ENCODE measurements at regions not wholly inside any gene's neighbourhood (a gene's known extent, or its start where the extent isn't known, plus 50 kb on each side); places are given as distances from the start of the nearest gene placed in this dataset.

GRCh38 chr11:70504246-70505020, 106.1 kb downstream of the CTTN start:
- Histone ChIP-seq H3K27ac (ENCODE audit: extremely low read length, insufficient read depth, low read length) (no peak overlapping the region), H3K4me3 (replicated peaks in 1 of 3; ENCODE audit: insufficient read depth in 1 of 3, low read depth in 2 of 3, low read length in 3 of 3) (no peak overlapping the region), H3K9me3 (ENCODE audit: low read length) (no peaks in the 10 kb centered on the region), H3K36me3 (replicated peaks in 1 of 2; ENCODE audit: control insufficient read depth in 1 of 2, insufficient read depth in 2 of 2, low read length in 2 of 2) (peaks cover 6 to 22% of the 10 kb centered on the region in 2 experiments; a peak in 4 of 5 replicates), H3K4me1 (ENCODE audit: insufficient read depth, low read length) (no peaks in the 10 kb centered on the region), H2AFZ (ENCODE audit: low read length) (no peak overlapping the region), H4K20me1 (ENCODE audit: insufficient read depth, low read length) (0 out of 2 replicates have a peak, but pooled peaks cover 9% of the 10 kb centered on the region), H3K9ac (ENCODE audit: insufficient read depth, low read depth, low read length) (no peak overlapping the region), H3K4me2 (ENCODE audit: low read depth, low read length) (no peak overlapping the region), H3K79me2 (ENCODE audit: insufficient read depth, low read length) (no peaks in the 10 kb centered on the region), H3K27me3 (ENCODE audit: control insufficient read depth in 1 of 2, insufficient read depth in 2 of 2, low read length in 2 of 2) (no peaks in the 10 kb centered on the region)
- DNase-seq (ENCODE audit: low spot score), result no peak
- BruUV-seq (replicated peaks), result no TSS peak
- TF ChIP-seq ZNF264 (CRISPR knock-in tag; IDR thresholded peaks at IDR 0.05), result no peak
- no peak for TF ChIP-seq MED1 (CRISPR knock-in tag; IDR thresholded peaks at IDR 0.05)
- no peak for TF ChIP-seq ERF (CRISPR knock-in tag; IDR thresholded peaks at IDR 0.05)
- no peak for TF ChIP-seq MAFF (IDR thresholded peaks at IDR 0.05; ENCODE audit: low read depth, low read length)
- no peak for TF ChIP-seq ZNF17 (CRISPR knock-in tag; IDR thresholded peaks at IDR 0.05)
- no peak for TF ChIP-seq CSRNP1 (CRISPR knock-in tag; IDR thresholded peaks at IDR 0.05)
- no peak for TF ChIP-seq ZNF354B (CRISPR knock-in tag; IDR thresholded peaks at IDR 0.05)
- no peak for TF ChIP-seq ZNF605 (CRISPR knock-in tag; IDR thresholded peaks at IDR 0.05)
- no peak for TF ChIP-seq YY1 (IDR thresholded peaks at IDR 0.05; ENCODE audit: insufficient read depth, insufficient replicate concordance, low read depth, low read length)
- no peak for TF ChIP-seq PCBP2 (optimal IDR thresholded peaks at IDR 0.05; ENCODE audit: low read depth, low read length, poor library complexity, severe bottlenecking)
- no peak for TF ChIP-seq ZNF749 (CRISPR knock-in tag; IDR thresholded peaks at IDR 0.05; ENCODE audit: borderline replicate concordance)
- intact Hi-C loops (cut with micrococcal nuclease; ENCODE audit: unreplicated experiment) (no loop called here), in situ Hi-C loops (cut with HindIII; ENCODE audit: extremely low pct_ligation_motif_present, low pct_unique_long_range_greater_than_20kb) (no loop called here)
- WGBS (ENCODE audit: low lambda C conversion rate), result 95% methylated on average over 13 of the region's 19 CpGs
- no peak for ATAC-seq
- ChIA-PET CTCF (ENCODE audit: low intra/inter-chr PET ratio, low total read pairs) (interaction anchor here (1.0 kb wide), 1 partner anchor 251 kb away, joined by 3 read pairs; no protein-coding TSS in a partner anchor), POLR2A (no interaction called here)
- FAIRE-seq, result no peak
